ENCODE measurements at regions not wholly inside any gene's neighbourhood (a gene's known extent, or its start where the extent isn't known, plus 50 kb on each side); places are given as distances from the start of the nearest gene placed in this dataset.
"Not testable (repeated sequence)": the region's sequence is repeated elsewhere in the genome, so short reads cannot be mapped to it uniquely, and the experiment has no call there.

GRCh38 chr10:23540401-23541030 is 101.6 kb downstream of the OTUD1 start:
- CTCF ChIA-PET: interaction anchor here (0.7 kb wide), 1 partner anchor 11 kb away, joined by 4 read pairs; no protein-coding TSS in a partner anchor
- Histone ChIP-seq H3K4me3 (ENCODE audit: low read length) (no peak overlapping the region), H3K4me1 (ENCODE audit: insufficient read depth, low read length) (peaks cover 16% of the 10 kb centered on the region), H3K36me3 (ENCODE audit: insufficient read depth, low read length) (no peaks in the 10 kb centered on the region), H3K27ac (ENCODE audit: low read depth in 1 of 2, low read length in 2 of 2) (peak overlapping the region; percentile 24 to 50), H3K27me3 (ENCODE audit: control insufficient read depth in 1 of 2, insufficient read depth in 2 of 2, low read length in 2 of 2) (no peaks in the 10 kb centered on the region), H3K9me3 (ENCODE audit: control insufficient read depth in 1 of 2, insufficient read depth in 1 of 2, low read length in 2 of 2) (no peaks in the 10 kb centered on the region)
- DNase-seq (peak in 5 of 14 experiments; percentile 17 to 46 (median 31)), ATAC-seq (ENCODE audit: poor library complexity) (peak; percentile 58)
- H3K4me3 Mint-ChIP-seq: peak overlapping the region; percentile 27
- no peaks in the 10 kb centered on the region for H3K36me3 Mint-ChIP-seq (ENCODE audit: low read depth)
- intact Hi-C loops (cut with DNase I, micrococcal nuclease): loop anchor here in 1 of 2 experiments (2.0 kb wide), 1 partner anchor 94 kb away; no protein-coding TSS in a partner anchor
- H3K27ac Mint-ChIP-seq: peak overlapping the region; percentile 92
- no peaks in the 10 kb centered on the region for H3K9me3 Mint-ChIP-seq
- POLR2A ChIA-PET: interaction anchor here (1.0 to 2.1 kb wide), 5 partner anchors 9 to 172 kb away, joined by 3 to 9 read pairs (median 4); partner anchors contain the start of gene OTUD1
- TF ChIP-seq CTCF (IDR thresholded peaks at IDR 0.05): no peak
- no peaks in the 10 kb centered on the region for H3K27me3 Mint-ChIP-seq
- peaks cover 57% of the 10 kb centered on the region for H3K4me1 Mint-ChIP-seq (ENCODE audit: low read depth)

DNA sequence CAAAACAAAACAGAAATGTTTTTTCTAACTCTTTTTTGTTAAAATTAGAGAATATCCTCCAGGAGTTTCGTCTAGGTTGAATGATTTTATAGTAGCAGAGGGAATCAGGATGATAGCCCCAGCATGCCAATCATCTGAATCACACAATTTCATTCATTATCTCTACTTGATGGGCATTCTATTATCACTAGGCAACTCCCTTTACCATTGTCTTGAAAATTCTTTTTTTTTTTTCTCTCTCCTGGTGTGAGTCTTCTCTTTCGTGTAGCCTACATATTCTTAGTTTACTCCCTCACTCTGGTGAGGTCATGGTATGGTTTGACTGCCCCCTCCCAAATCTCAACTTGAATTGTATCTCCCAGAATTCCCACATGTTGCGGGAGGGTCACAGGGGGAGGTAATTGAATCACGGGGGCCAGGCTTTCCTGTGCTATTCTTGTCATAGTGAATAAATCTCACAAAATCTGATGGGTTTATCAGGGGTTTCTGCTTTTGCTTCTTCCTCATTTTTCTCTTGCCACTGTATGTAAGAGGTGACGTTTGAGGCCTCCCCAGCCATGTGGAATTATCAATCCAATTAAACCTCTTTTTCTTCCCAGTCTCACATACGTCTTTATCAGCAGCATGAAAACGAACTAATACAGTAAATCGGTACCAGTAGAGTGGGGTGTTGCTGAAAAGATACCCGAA is 105.0 kb downstream of the OTUD1 start:
- Mint-ChIP-seq H3K36me3 (ENCODE audit: low read depth) (peaks cover 3% of the 10 kb centered on the region), H3K27me3 (no peaks in the 10 kb centered on the region), H3K27ac (no peak overlapping the region), H3K9me3 (no peaks in the 10 kb centered on the region), H3K4me3 (no peak overlapping the region), H3K4me1 (ENCODE audit: low read depth) (peaks cover 44% of the 10 kb centered on the region)
- H3K36me3 ChIP-seq (ENCODE audit: insufficient read depth, low read length): no peaks in the 10 kb centered on the region
- ChIA-PET POLR2A (no interaction called here), CTCF (no interaction called here)
- DNase-seq (no peak), ATAC-seq (ENCODE audit: poor library complexity) (no peak)
- intact Hi-C loops (cut with DNase I, micrococcal nuclease): no loop called here
- H3K4me1 ChIP-seq (ENCODE audit: insufficient read depth, low read length): peaks cover 16% of the 10 kb centered on the region
- H3K27me3 ChIP-seq (ENCODE audit: control insufficient read depth in 1 of 2, insufficient read depth in 2 of 2, low read length in 2 of 2): no peaks in the 10 kb centered on the region
- H3K9me3 ChIP-seq (ENCODE audit: control insufficient read depth in 1 of 2, insufficient read depth in 1 of 2, low read length in 2 of 2): no peaks in the 10 kb centered on the region
- no peak overlapping the region for H3K27ac ChIP-seq (ENCODE audit: low read depth in 1 of 2, low read length in 2 of 2)
- no peak overlapping the region for H3K4me3 ChIP-seq (ENCODE audit: low read length)
- TF ChIP-seq CTCF (IDR thresholded peaks at IDR 0.05): no peak

DNA sequence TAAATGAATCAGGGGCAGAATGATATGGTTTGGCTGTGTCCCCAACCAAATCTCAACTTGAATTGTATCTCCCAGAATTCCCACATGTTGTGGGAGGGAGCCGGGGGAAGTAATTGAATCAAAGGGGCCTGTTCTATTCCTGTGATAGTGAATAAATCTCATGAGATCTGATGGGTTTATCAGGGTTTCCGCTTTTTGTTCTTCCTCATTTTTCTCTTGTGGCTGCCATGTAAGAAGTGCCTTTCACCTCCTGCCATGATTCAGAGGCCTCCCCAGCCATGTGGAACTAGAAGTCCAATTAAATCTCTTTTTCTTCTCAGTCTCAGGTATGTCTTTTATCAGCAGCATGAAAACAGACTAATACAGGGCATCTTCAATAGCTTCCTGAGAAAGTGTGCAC is 107.0 kb downstream of the OTUD1 start:
- peaks cover 24% of the 10 kb centered on the region for H3K4me1 Mint-ChIP-seq (ENCODE audit: low read depth)
- H3K27me3 Mint-ChIP-seq; H3K4me1 ChIP-seq (ENCODE audit: insufficient read depth, low read length); H3K36me3 Mint-ChIP-seq (ENCODE audit: low read depth); H3K27ac Mint-ChIP-seq; H3K27ac ChIP-seq (ENCODE audit: low read depth in 1 of 2, low read length in 2 of 2); H3K4me3 Mint-ChIP-seq; ATAC-seq (ENCODE audit: poor library complexity); intact Hi-C loops (cut with DNase I, micrococcal nuclease); H3K9me3 ChIP-seq (ENCODE audit: control insufficient read depth in 1 of 2, insufficient read depth in 1 of 2, low read length in 2 of 2); H3K4me3 ChIP-seq (ENCODE audit: low read length); H3K36me3 ChIP-seq (ENCODE audit: insufficient read depth, low read length); H3K9me3 Mint-ChIP-seq; H3K27me3 ChIP-seq (ENCODE audit: control insufficient read depth in 1 of 2, insufficient read depth in 2 of 2, low read length in 2 of 2); POLR2A ChIA-PET; DNase-seq: not testable (repeated sequence)
- CTCF ChIA-PET: interaction anchor here (0.7 kb wide), 1 partner anchor 85 kb away, joined by 3 read pairs; no protein-coding TSS in a partner anchor

Data from CD4-positive, alpha-beta T cell (primary cell).